HG03571 (cell line): ENCODE measurements at regions not wholly inside any gene's neighbourhood (a gene's known extent, or its start where the extent isn't known, plus 50 kb on each side); places are given as distances from the start of the nearest gene placed in this dataset.
"Not testable (repeated sequence)": the region's sequence is repeated elsewhere in the genome, so short reads cannot be mapped to it uniquely, and the experiment has no call there.

ENCODE experiments used
- ATAC-seq: cut with Tn5 transposase; IDR thresholded peaks from one replicate; pipeline ENCODE4 v1.9.1; 2021; ENCODE audit not compliant: unreplicated experiment

GRCh38 chr7:131961054-131961680 is 404.7 kb upstream of the PODXL start:
- no peak for ATAC-seq

DNA sequence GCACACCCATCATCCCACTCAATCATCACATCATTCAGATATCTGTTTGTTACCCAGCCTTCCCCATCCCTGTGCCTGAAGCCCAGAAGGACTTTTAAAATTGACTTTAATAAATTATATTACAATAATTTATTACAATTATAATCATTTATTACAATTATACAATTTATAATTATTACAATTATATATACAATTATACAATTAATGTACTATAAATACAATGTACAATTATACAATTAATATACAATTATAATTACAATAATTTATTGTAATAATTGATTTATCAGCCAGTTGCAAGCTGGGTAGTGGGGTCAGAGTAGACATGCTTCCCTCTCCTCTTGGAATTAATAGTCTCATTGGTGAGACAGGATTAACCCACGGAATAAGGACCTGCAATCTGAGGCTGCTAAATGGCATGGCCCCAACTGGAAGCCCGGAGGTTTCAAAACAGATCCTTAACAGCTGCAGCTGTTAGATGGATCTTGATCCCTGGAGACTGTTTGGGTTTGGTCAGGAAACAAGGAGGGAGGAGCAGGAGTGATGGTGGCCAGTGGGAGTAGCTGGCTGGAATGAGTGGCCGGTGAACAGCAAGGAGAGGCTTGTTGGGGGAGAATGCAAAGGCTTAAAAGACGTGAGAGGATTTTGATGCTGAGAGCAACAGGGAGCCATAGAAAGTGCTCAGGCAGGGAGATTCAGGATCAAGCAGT is 402.8 kb upstream of the PODXL start:
- no peak for ATAC-seq

DNA sequence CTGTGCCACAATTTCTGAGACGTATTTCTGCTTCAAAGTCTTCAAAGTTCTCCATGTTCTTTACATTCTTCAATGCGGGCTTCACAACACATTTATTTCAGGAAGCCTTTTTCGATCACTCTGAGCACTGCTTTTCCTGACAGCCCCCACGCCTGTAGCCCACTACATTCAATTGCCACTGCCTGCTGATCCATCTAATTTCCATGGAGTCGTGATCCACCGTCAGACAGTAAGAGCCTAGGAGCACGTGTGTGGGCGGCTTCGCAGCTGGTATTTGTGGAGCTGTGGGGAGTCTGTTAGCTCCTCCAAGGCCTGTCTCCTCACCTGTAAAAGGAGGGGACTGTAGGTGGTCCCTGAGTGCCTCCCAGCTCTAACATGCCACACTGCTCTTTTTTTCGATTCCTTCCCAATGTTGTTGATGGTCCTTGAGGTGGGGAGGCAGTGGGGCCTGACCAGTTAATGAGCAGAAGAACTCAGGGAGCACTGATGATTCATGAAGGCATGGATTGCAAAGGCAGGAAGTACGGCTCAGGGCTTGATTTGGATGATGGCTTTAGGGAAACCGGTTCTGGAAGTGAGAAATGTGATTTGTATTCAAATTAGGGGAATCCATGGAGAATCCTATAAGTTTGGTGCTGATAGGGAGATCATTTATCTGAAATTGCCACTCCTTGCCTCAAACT is 401.1 kb upstream of the PODXL start:
- ATAC-seq, result no peak

GRCh38 chr7:131956864-131957263 is 400.4 kb upstream of the PODXL start:
- ATAC-seq, result no peak

GRCh38 chr7:131955679-131956078 is 399.3 kb upstream of the PODXL start:
- ATAC-seq, result no peak

DNA sequence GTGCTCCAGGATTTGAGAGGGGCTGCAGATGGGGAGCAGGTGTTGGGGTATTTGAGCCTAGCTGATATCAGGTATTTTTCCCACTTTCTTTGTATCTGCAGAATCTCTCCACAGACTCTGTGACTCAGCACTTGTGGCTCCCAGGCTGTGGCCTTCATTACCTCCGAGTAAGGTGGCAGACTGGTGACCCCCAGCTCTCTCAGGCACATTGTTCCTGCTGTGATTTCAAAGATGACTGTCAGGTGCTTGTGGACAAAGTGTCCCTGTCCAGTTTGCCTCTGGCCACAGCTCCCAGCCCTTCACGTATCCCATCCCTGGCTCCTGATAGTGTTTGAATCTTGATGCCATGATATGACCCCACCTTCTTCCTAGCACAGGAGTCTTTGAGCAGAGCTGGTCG is 396.8 kb upstream of the PODXL start:
- no peak for ATAC-seq

DNA sequence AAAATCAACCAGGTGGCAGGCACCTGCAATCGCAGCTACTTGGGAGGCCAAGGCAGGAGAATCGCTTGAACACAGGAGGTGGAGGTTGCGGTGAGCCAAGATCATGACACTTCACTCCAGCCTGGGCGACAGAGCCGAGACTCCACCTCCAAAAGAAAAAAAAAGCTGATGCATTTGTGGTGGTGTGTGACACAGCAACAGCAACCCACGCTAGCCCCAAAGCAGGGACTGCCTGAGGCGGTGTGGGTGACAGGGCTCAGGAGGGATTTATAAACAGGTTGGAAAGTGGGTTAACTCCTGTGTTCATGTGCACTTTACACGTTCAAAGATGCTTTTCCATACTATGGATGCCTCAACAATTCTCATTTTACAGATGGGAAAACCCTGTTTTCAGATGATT is 395.9 kb upstream of the PODXL start:
- ATAC-seq, result no peak

DNA sequence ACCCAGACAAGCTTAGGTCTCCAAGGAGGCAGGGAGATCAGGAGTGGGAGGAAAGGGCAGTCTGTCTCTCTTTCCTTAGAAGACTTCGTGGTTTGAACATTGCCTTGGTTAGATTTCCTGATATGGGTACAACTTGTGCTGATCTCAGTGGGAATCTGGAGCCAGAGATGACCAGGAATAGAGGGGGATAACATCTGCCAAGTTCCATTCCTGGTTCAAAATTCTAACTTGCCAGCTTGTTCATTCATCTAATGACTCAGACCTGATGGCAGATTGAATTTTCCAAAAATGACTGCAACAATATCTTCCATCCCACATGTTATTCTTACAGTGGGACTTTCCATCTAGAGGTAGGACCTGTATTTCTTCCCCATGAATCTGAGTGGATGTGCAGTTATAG is 394.3 kb upstream of the PODXL start:
- ATAC-seq, result no peak

- no peak for ATAC-seq
Measured at GRCh38 chr7:131949659-131950058, 393.2 kb upstream of the PODXL start.

DNA sequence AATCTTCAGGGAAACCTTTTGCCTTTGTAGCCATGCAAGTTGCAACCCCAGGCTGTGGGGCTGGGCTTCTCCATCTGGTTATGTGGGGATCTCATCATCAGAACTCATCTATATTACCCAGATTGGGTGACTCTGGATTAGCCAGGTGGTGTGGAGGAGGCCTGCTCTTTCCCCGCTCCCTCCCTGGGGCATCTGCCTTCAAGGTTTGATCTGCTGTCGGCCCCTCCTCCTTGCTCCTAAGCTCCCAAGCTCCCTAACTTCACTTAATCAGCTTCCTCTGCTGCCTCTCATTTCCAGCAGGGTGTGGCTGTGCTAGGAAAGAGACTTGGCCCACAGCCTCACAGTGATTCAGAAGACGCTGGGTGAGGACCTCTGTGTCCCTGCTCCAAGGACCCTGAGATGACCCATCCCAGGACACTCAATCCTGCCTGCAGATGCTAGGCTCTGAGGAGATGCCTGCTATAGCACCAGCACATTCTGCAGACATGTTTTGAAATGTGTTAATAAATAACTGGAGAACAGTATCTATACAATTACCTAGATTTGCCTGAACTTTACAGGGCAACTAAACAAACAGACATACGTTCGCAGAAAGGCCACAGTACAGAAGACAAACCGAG is 392.1 kb upstream of the PODXL start:
- no peak for ATAC-seq

DNA sequence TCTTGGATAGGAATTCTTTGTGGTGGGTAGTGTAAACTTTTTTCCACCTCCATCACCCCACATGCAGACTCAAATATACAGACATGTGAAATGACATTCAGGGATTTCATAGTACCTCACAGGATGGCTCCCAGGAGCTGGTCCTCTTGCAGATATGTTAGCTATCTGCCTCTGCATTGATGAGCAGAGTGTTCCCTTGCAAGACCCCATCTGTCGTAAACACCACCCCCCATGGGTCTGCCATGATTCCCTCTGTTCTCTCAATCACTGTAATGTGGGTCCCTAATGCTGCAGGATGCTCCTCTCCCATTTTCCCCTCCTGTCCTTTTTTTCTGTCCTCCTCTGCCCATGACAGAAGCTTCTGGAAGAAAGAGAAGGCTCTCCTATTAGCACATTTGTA is 391.2 kb upstream of the PODXL start:
- ATAC-seq, result no peak

DNA sequence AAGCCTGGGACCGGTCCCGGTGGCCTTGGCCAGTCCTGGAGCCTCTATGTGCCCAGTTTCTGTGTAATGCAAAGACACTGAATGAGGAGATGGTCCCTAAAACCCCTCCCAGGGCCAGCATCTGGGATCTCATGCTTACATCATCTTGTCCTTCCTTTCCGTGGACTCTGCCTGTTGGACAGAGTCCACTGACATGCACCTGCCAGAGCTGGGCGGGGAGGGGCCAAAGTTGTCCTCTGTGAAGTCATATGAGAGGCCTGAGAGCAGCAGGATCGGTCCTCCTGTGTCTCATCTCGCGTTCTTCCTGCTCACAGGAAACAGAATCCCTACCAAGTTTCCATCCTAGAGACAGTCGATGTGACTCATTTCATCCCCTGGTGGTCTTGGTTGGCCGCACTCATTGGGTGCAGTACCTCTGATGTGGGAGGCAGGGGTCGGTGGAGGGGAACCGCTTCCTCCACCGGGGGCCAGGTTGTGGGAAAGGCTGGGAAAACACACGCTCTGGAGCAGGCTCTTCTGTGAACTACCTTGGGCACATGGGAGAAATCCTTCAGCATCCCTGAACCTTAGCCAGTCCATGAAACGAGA is 389.6 kb upstream of the PODXL start:
- no peak for ATAC-seq

DNA sequence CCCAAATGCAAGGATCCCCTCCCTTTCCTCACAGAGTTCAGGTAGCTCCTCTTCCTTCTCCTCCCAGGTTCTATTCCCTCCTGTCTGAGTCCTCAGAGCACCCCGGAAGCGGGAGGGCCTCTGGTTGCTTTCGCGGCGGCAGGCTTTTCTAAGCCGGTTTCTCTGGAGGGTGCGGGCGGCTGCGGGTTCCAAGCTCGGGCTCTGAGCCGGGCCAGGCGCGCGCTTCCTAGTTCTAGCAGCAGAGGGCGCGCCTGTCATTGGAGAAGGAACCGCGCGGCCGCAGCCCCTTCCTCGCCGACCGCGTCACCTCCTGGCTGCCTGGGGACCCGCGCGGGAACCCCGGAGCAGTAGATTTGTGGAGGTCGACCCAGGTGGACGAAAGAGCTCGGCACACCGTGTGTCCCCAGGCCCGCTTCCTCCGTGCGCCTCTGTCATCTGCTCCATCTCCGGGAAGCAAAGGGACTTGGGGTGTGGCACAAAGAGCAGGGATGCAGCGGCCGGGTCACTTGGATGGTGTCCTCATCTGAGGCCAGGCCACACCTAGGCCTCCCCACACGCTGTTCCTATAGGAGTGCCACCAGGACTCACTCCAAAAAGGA is 389.0 kb upstream of the PODXL start:
- no peak for ATAC-seq

DNA sequence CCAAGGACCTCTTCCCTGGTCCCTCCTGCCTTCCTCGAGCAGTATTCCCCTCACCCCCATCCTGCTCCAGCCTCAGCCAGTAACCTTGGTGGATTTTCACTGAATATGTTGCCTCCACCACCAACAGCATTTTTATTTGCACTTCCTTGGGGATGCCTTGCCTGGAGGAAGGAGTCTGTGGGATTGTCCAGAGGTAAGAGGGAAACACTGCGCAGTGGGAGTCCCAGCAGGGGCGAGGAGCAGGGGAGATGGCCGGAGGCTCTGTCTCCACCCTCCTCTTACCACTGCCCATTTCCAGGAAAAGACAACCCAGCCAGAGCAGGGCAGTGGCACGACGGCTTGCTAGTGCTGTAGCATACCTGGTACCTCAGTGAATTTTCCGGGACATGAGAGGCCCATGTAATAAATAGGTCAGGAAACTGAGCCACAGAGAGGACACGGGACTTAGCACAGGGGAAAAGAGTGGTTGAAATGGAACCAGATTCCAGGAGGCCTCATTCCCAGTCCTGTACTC is 388.2 kb upstream of the PODXL start:
- no peak for ATAC-seq

GRCh38 chr7:131943646-131944045 is 387.2 kb upstream of the PODXL start:
- no peak for ATAC-seq

GRCh38 chr7:131943211-131943610 is 386.8 kb upstream of the PODXL start:
- ATAC-seq, result no peak

GRCh38 chr7:131942287-131943150 is 386.1 kb upstream of the PODXL start:
- ATAC-seq, result no peak

DNA sequence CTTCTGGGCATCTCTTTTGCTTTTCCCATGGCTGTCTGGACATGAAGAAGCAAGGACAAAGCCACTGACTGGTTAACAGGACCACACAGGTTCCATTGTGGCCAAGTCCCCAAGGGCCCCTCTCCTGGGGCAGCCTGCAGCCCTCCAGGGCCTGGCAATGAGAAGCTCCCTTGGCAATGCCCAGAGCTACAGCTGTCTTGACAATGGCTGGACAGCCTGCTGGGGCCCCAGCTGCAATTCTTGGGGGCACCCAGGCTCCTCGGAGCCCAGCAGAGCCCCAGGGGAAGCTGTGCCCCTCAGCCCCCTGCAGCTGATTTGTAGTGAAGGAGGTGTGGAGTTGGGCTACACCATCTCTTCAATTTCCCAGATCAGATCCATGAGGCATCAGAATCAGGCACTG is 384.9 kb upstream of the PODXL start:
- ATAC-seq, result no peak

DNA sequence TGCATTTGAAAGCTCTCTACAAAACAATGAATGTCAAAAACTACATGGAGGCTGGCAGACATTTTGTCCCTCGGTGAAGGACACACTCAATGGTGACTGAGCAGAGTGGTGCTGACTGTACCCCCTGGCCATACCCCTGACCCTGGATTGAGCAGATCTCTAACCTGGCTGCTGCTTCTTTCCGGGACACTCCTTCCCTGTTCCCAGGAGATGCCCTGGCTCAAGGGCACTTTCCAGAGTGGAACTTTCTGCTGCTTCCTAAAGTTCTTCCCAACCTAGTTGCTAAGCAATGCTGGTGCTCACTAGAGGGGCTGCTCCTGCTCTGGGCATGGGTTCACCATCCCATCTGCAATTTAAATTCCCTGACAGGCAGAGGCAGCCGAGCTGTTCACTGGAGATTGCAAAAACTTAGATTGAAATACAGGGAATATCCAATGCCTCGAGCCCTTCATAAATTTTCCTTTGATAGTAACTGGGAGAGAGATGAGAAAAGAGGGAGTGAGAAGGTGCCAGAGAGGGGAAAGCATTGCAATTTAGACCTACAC is 384.3 kb upstream of the PODXL start:
- ATAC-seq, result no peak

DNA sequence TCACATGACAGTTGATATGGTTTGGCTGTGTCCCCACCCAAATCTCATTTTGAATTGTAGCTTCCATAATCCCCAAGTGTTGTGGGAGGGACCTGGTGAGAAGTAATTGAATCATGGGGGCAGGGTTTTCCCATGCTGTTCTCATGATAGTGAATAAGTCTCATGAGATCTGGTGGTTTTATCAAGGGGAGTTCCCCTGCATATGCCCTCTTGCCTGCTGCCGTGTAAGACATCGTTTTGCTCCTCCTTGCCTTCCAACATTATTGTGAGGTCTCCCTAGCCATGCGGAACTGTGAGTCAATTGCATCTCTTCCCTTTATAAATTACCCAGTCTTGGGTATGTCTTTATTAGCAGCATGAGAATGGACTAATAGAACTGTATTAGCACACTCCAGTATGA is 382.4 kb upstream of the PODXL start:
- ATAC-seq, result not testable (repeated sequence)
